ENCODE measurements at regions not wholly inside any gene's neighbourhood (a gene's known extent, or its start where the extent isn't known, plus 50 kb on each side); places are given as distances from the start of the nearest gene placed in this dataset.
A peak's percentile ranks its signal among the peaks of the same experiment; 100 is the strongest.

DNA sequence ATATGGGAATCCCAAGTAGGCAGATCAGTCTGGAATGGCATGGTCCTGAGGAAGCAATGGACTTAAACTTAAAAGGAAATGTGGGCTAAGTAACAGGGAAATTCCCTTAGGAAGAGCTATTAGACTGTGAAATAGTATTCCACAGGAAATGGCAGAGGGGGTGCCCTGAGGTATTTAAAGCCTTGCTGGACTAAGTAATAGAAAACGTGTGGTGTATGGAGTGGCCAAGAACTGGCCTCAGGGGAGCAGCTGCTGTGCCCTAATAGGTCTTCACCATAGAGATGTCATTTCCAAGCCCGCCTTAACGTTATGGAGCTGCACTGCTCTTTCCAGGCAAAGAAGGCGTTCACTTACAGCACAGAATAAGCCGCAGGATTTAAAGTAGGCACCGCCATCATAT is 365.2 kb upstream of the ZMIZ1 start:
- DNase-seq: no peak

DNA sequence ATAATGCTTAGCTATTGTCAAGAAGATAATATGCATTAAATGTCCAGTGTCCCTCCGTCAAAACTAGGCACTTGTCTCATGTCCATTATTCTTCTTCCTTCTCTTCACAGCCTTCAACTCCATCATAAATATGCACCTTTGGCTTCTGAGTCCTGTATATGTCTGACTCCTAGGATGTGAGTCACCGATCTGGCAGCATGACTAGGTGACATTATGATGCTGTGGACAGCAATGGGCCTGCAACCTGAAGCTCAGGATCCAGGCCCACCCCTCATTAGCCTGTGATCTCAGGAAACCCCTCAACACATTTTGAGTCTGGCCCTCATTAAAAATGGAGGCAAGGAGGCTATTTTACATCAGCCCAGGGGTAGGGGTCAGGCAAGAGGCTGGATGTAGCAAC is 362.5 kb upstream of the ZMIZ1 start:
- DNase-seq: no peak

DNA sequence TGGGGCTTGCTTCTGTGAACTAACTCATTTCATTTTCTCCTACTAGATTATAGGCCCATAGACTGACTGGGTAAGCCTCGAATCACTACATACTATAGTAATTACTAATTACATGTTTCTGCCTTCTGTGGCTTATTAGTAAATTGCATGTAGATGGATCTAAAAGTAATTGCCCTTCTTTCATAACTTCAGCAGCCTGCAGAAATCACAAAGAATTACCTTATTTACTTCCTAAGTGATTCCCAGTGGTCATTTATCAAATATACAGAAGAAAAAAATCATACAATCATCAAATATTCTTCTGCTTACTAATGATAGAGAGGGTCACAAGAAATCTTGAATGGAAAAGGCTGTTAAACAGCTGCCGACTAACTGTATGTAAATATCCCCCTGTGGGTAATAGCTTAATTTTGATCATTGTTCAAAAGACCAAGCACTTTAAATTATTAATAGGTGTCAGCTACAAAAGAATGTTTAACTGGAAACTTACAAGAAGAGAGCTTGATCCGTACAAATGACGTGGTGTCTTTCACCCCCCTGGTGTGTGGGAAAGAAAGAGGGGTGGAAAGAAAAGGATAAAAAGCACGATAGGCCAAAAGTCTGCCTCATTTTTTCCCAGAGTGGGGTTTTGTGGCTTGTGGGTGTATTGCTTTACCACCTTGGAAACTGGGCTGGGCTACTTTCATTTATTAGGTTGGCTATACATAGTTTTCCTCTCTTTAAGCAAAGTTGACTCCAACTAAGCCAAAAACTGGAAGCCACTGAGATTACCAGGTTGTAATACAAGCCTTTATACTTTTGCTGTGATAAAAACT is 361.8 kb upstream of the ZMIZ1 start:
- DNase-seq: no peak

DNA sequence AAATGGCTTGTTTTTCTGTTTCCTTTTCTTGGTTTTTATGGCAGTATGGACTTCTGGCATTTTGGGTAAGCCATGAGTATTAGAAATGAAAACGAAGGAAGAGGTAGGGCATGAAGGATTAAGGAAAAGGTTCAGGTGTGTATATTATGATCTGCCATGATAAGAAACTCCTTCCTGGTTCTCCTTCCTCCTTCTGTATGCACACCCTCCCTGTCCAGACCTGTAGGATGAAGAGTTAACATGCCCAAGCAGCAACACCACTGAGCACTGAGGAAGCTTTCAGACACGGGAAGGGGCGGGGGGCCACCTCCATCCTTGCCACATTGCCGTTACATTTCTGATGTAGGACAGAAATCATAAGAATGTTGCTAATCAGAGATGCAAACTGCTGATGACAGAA is 361.0 kb upstream of the ZMIZ1 start:
- no peak for DNase-seq

DNA sequence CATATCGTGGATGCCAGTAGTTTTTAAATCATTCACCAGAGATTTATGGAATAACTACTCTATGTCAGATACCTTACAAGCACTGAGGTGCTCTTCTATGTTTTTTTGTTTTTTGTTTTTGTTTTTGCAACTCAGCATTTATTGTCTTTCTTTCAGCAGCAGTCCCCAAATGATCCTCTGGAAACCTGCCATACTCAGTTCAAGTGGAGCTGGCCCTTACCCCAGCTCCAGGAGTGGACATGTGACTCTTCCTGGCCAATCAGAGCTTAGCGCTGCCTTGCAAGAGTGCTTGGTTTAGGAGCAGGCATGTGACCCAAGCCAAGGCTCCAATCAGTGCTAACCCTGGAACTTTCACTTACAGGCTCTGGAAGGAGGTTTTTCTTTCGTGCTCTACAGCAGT is 356.6 kb upstream of the ZMIZ1 start:
- peak; percentile 16 for DNase-seq

DNA sequence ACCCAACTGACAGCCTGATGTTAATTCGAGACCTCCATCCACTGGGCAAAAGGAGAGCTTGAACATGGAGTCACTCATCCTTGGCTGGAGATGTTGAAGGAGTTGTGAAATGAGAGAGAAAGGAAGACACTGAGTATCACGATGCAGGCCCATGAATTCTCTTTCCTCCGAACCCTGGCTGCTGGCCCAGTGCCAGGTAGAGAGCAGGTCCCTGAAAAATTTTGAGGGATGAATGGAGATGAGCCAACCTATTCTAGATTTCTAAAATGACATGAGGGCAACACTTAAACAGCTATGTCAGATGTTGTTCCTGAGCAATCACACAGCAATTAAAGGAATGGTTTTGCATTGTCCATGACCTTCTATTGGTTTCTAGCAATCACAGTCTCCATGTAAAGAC is 355.1 kb upstream of the ZMIZ1 start:
- no peak for DNase-seq

DNA sequence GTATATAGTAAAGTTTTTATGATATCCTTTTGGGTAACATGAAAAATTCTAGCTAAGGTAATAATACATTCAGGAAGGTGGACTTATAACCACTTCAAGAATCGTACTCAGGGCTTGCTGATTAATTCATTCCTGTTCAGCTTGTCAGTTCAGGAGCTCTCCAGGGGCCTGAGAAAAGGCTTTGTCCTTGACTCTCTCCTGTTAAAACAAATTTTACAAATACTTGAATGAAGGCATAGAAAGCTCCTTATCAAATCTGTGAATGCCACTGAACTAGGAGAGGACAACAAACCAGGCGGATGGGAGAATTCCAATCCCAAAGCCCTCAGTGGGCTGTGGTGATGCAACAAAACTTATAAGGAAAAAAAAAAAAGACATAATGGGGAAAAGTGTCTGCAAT is 354.5 kb upstream of the ZMIZ1 start:
- no peak for DNase-seq

DNA sequence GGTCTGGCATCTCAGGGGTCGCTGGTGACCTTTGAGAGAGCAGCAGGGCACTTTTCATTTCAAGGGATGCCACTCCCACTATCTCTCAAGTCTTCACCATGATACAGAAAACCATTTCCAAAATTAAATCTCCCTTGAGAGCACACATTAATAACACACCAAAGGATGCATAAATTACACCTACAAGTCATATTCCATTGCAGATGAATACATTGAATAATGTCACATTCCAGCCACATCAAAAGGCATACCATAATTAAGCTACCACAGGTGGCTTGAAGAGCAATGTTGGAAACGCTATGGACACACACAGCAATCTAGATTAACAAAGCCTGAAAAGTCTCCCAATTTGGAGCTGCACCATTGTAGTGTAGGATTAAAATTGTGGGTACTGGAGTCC is 353.3 kb upstream of the ZMIZ1 start:
- no peak for DNase-seq

DNA sequence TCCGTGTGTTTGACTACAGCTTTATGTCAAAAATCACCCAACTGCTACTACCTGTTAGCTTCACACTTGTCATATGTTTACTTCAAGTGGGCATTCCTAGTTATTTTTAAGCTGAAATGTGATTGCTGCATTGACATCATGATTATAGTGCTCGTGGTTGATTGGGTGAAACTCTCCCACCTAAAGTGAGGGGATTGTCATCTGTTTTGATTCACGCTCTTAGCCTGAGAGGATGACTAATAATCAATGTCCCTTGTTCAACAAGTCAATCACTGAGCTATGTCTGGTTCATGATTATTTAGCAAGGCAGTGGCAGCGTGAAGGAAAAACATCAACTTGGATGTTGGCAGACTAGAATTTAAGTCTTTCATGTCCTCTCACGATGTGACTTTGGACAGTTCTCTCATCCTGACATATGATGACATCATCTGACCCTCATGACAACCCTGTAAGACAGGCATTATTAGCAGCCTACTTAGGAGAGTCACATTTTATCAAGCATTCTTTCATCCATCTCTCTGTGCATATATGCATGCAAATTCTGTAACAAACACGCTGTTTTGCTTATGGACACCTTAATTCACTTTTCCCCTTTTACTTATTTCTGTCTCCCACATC is 352.6 kb upstream of the ZMIZ1 start:
- DNase-seq: no peak

DNA sequence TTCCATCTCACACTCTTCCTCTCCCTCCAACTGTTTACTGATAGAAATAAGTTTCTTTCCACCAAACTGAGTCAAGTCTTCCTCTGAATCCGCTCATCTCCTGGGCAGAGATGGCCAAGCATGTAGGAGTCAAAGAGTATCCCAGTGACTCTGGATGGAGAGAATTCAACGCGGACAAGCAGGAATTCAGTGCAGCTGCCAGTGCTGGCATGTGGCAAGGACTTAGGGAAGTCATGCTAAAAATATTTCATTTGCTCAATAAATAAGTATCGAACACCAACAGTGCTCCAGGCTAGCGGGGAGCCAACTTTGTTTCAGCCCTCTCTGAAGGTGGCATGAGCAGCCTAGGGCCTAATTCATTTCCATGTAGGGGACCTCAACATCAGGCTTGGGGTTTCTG is 351.6 kb upstream of the ZMIZ1 start:
- no peak for DNase-seq

DNA sequence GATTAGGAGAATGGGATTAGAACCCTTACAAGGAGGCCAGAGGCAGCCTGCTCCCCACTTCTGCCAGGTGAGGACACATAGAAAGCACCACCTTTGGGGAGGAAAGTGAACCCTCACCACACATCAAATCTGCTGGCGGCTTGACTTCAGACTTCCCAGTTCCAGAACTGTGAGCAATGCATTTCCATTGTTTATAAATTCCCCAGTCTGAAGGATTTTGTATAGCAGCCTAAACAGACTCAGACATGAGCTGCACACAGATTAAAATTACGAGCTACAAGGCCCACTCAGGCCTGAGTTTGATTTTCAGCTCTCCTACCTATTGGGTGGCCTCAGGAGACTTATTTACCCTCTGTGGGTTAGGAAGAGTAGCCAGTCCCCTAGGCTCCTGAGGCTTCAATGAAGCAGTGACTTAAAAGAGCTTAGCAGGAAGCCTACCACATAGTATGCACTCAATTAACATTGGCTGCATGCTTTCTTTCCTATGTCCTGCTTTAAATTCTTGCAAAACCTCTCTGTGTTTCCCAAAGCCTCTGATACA is 350.7 kb upstream of the ZMIZ1 start:
- DNase-seq: no peak

DNA sequence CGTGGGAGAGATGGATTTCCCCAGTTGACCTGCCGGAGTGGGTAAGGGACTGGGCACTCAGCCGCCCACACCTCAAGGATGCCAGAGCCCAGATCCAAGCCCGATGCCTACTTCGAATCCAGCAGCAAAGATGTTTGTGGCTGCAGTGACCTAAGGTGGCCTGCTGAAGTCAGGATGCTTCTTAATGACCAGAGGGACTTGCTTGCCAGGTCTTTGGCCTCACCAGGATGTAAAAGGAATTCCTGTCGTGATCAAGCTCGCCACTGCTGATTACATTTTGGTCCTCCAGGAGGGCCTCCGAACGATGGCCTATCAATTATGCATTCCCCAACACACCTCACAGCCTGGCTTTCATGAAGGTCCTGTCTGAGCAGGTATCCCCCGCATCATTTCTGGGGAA is 349.5 kb upstream of the ZMIZ1 start:
- no peak for DNase-seq

DNA sequence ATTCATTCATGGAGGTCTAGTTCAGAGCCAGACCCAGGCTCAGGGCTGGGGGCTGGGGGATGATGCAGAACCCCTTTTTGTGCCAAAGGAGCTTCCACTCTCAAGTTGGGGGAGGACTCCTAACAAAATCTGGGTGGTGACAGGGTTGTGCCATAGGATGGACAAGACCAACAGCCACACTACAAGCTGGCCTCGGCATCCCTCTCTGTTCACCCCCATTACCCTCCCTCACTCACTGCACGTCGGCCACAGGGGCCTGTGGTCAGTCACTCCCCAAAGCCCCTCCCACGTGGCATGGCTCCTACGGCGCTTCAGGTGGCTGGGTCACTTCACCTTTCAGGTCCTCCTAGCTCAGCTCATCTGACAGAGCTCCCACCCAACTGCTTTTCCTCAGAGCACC is 348.7 kb upstream of the ZMIZ1 start:
- no peak for DNase-seq

DNA sequence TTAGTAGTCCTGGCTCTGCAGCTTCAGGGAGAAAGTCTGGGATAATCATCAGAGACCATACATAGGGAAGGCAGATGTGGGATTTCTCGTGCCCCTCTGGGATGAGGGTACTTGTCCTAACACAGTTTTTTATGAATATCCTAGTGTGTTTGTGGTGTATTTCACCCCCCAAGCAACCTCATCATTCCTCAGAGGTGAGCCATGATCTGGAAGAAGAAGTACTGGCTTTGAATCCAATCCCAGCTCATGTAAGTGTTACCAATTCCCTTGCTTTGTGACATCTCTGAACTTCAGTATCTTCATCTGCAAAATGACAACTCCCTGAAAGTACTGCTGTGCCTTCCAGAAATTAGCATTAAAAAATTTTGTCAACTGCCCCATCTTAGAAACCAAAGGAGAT is 347.5 kb upstream of the ZMIZ1 start:
- DNase-seq: no peak

DNA sequence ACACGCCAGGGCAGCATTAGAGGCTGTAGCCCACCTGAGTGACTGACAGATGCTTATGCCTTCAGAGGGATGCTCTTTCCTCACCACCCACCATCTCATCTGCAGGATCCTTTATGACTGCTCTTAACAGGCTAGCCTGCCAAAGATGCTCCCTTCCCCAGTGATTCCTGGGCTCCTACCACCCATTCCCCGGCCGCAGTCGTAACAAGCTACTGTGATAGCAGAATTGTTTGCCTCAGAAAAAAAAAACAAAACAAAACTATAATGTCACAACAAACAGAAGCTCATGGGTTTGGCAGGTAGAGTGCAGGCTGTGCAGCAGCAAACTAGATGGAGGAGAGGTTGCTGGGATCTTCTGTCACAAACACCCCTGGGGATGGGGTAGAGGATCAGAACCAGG is 343.9 kb upstream of the ZMIZ1 start:
- DNase-seq: no peak

DNA sequence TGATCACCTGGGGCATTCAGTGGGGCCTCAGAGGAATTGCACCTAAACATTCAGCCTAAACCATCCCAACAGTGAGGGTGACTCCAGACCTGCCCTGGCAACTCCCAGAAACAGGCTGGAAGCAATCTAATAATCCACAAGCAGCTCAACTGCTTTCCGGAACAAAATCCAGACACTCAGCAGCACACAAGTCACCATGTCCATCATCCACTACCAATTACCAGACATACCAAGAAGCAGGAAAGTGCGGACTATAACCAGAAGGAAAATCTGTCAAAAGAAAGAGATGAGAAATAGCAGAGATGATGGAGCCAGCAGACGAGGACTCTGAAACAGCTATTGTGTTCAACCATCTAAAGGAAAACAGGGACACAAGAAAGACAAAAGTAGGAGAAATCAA is 342.6 kb upstream of the ZMIZ1 start:
- no peak for DNase-seq

DNA sequence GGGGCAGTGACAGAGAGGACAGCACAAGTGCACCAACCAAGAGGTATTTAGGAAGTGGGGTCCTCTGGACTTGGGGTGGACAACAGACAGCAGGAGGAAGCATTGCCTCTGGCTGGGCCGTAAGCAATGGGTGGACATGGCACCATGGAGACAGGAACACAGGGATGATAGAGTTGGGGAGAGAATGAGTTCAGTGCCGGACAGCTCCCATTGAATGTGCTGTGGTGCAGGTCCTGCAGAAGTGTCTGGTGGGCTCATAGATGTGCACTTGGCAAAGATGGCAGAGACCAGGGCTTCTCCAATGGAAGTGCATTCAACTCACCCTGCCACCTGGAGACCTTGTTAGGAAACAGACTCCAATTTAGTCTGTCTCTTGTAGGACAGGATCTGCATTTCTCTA is 341.5 kb upstream of the ZMIZ1 start:
- DNase-seq: no peak

DNA sequence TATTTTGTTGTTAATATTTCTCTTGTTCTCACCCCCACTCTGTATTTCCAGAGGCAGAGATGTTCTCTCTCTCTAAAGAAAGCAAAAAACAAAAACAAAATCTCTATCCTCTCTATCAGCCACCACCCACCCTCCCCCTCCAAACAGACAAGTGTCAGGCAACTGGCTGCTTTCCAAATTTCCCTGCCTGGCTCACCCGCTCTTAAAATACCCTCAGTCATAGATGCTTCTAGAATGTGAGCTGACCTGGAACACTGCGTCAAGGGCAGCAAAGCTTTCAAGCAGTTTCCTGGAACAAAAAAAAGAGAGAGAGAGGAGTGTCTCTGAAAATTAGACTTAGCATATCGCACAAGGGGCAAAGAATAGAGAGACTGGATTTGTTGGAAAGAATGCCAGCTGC is 341.0 kb upstream of the ZMIZ1 start:
- DNase-seq: no peak

DNA sequence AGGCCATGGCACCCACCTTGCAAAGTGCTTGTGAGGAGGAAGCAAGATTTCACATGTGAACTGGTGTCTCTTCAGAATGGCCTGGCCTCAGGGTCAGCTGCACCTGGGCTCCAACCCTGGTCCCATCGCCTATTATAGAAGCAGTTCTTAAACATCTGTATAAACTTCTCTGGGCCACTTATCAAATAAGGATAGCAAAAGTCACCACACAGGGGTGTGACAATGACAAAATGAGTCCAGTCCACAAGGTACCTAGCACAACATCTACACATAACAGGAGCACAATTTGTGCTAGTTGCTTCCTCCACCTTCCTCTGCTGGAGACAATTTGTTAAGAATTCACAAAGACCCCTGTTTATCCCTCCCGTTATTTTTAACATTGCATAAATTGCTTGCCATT is 340.6 kb upstream of the ZMIZ1 start:
- no peak for DNase-seq

DNA sequence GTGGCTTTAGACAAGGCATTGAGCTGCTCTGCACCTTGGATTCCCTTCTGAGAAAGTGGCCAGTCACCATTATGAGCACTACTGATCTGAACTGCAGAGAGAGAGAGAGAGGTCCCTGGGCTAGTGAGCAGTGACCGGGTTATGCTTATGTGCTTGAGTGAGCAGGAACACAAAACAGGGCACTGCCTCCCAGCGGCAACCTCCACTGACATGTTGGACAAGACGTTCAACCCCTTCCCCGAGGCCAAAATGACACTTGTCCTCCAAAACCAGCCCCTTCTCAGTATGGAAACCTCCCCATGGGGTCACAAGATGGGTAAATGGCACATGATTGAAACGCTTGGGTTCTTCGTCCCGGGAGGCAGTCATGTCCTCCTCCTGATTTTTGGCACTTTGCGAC is 339.4 kb upstream of the ZMIZ1 start:
- no peak for DNase-seq

DNA sequence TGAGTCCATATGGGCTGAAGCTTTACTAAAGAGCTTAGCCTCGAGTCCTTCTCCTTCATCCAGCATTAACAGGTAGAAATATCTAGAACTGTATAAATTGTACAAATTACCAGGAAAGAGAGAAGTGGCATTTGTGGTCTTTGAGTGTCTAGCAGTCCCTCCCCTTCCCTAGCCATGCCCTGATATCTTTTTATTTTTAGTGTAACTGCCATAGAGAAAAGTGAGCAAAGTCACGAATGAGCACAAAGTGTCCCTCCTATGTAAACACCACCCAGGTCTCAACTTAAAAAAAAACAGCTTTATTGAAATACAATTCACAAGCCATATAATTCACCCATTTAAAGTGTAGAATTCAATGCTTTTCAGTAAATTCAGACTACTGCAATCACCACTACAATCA is 339.0 kb upstream of the ZMIZ1 start:
- no peak for DNase-seq

DNA sequence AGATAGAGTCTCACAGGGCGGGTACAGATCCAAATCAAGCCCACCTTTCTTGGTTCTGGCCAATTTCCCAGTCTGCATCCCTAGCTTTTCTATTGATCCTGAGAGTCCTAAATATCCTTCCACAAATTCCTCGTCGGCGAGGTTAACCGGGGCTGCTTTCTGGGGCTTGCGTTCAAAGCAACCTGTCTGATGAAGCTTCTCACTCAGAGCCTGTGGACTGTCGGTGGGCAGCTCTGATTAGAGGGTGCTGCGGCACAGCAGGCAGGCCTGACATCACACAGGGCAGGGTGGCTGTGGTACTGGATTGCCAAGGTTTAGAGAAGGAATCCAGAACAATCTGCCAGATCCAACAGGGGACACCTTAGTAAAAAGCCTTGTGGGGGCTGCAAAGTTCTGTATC is 338.0 kb upstream of the ZMIZ1 start:
- no peak for DNase-seq

DNA sequence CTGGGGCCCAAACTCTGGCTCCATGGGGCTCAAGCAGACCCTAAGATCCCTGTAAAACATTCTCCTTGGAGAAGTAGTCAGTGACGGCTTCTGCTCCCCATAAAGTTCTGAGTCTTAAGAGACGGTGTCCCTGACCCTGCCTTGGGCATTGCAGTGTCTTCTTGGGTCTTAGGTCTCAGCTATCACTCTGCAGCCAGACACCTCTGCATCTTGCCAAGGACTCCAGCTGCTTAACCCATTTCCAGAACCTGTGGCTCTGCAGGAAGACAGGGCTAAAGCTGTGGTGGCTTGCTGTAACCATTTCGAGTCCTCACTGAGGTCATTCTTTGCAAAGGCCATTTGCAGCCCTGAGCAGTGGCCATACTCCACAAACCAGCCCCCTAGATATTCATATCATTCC is 337.1 kb upstream of the ZMIZ1 start:
- no peak for DNase-seq

DNA sequence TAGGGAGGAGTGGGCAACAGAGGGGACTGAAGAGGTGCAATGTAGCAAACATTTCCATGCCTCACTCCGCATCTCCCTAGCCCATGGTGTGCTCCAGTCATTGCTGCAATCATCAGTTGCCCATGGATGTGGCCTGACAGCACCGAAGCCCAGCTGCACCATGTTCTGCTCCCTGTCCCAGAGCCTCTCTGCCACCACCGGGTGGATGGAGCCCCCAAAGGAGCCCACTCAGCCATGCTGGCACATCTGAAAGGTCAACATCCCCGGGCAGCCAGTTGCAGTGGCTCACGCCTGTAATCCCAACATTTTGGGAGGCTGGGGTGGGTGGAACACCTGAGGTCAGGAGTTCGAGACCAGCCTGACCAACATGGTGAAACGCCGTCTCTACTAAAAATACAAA is 336.4 kb upstream of the ZMIZ1 start:
- DNase-seq: no peak
